ENCODE measurements at regions not wholly inside any gene's neighbourhood (a gene's known extent, or its start where the extent isn't known, plus 50 kb on each side); places are given as distances from the start of the nearest gene placed in this dataset.

- H3K4me3 Mint-ChIP-seq, result no peak overlapping the region
- no peaks in the 10 kb centered on the region for H3K36me3 Mint-ChIP-seq (ENCODE audit: low read depth)
- H3K27ac Mint-ChIP-seq, result no peak overlapping the region
- H3K4me1 Mint-ChIP-seq (ENCODE audit: low read depth), result no peaks in the 10 kb centered on the region
- peaks cover 12% of the 10 kb centered on the region for H3K9me3 Mint-ChIP-seq
- intact Hi-C loops (cut with micrococcal nuclease), result no loop called here
- peaks cover 13% of the 10 kb centered on the region for H3K27me3 Mint-ChIP-seq
These were observed 298.3 kb downstream of the MATN1 start for GRCh38 chr1:30425046-30425445.

- no peaks in the 10 kb centered on the region for H3K4me1 Mint-ChIP-seq (ENCODE audit: low read depth)
- intact Hi-C loops (cut with micrococcal nuclease), result no loop called here
- peaks cover 9% of the 10 kb centered on the region for H3K9me3 Mint-ChIP-seq
- H3K27ac Mint-ChIP-seq, result no peak overlapping the region
- H3K4me3 Mint-ChIP-seq, result no peak overlapping the region
- peaks cover 6% of the 10 kb centered on the region for H3K27me3 Mint-ChIP-seq
- no peaks in the 10 kb centered on the region for H3K36me3 Mint-ChIP-seq (ENCODE audit: low read depth)
These were observed 299.8 kb downstream of the MATN1 start for GRCh38 chr1:30423570-30423969.

GRCh38 chr1:30422251-30422650, 301.1 kb downstream of the MATN1 start:
- H3K27me3 Mint-ChIP-seq, result peaks cover 3% of the 10 kb centered on the region
- intact Hi-C loops (cut with micrococcal nuclease), result no loop called here
- H3K4me1 Mint-ChIP-seq (ENCODE audit: low read depth), result no peaks in the 10 kb centered on the region
- H3K36me3 Mint-ChIP-seq (ENCODE audit: low read depth), result no peaks in the 10 kb centered on the region
- no peak overlapping the region for H3K4me3 Mint-ChIP-seq
- H3K9me3 Mint-ChIP-seq, result no peaks in the 10 kb centered on the region
- no peak overlapping the region for H3K27ac Mint-ChIP-seq

GRCh38 chr1:30420519-30421050, 302.8 kb downstream of the MATN1 start:
- H3K27ac Mint-ChIP-seq, result no peak overlapping the region
- H3K9me3 Mint-ChIP-seq, result no peaks in the 10 kb centered on the region
- H3K27me3 Mint-ChIP-seq, result peaks cover 1% of the 10 kb centered on the region
- H3K4me1 Mint-ChIP-seq (ENCODE audit: low read depth), result no peaks in the 10 kb centered on the region
- intact Hi-C loops (cut with micrococcal nuclease), result no loop called here
- H3K4me3 Mint-ChIP-seq, result no peak overlapping the region
- no peaks in the 10 kb centered on the region for H3K36me3 Mint-ChIP-seq (ENCODE audit: low read depth)

GRCh38 chr1:30419831-30420230, 303.6 kb downstream of the MATN1 start:
- H3K4me3 Mint-ChIP-seq, result no peak overlapping the region
- intact Hi-C loops (cut with micrococcal nuclease), result no loop called here
- peaks cover 1% of the 10 kb centered on the region for H3K27me3 Mint-ChIP-seq
- no peaks in the 10 kb centered on the region for H3K9me3 Mint-ChIP-seq
- H3K27ac Mint-ChIP-seq, result no peak overlapping the region
- no peaks in the 10 kb centered on the region for H3K4me1 Mint-ChIP-seq (ENCODE audit: low read depth)
- no peaks in the 10 kb centered on the region for H3K36me3 Mint-ChIP-seq (ENCODE audit: low read depth)

GRCh38 chr1:30418939-30419720, 304.3 kb downstream of the MATN1 start:
- no peaks in the 10 kb centered on the region for H3K36me3 Mint-ChIP-seq (ENCODE audit: low read depth)

GRCh38 chr1:30418061-30418938, 305.1 kb downstream of the MATN1 start:
- H3K27me3 Mint-ChIP-seq, result peaks cover 1% of the 10 kb centered on the region
- H3K27ac Mint-ChIP-seq, result no peak overlapping the region
- no peaks in the 10 kb centered on the region for H3K4me1 Mint-ChIP-seq (ENCODE audit: low read depth)
- intact Hi-C loops (cut with micrococcal nuclease), result no loop called here
- no peaks in the 10 kb centered on the region for H3K9me3 Mint-ChIP-seq
- H3K36me3 Mint-ChIP-seq (ENCODE audit: low read depth), result no peaks in the 10 kb centered on the region
- no peak overlapping the region for H3K4me3 Mint-ChIP-seq

More at GRCh38 chr1:30418939-30419720, 304.3 kb downstream of the MATN1 start:
- intact Hi-C loops (cut with micrococcal nuclease), result no loop called here
- no peaks in the 10 kb centered on the region for H3K9me3 Mint-ChIP-seq
- H3K27me3 Mint-ChIP-seq, result peaks cover 1% of the 10 kb centered on the region
- H3K4me1 Mint-ChIP-seq (ENCODE audit: low read depth), result no peaks in the 10 kb centered on the region
- no peak overlapping the region for H3K27ac Mint-ChIP-seq
- H3K4me3 Mint-ChIP-seq, result no peak overlapping the region

- intact Hi-C loops (cut with micrococcal nuclease), result no loop called here
- no peak overlapping the region for H3K4me3 Mint-ChIP-seq
- peaks cover 1% of the 10 kb centered on the region for H3K27me3 Mint-ChIP-seq
- no peaks in the 10 kb centered on the region for H3K36me3 Mint-ChIP-seq (ENCODE audit: low read depth)
- no peaks in the 10 kb centered on the region for H3K9me3 Mint-ChIP-seq
- H3K4me1 Mint-ChIP-seq (ENCODE audit: low read depth), result no peaks in the 10 kb centered on the region
- no peak overlapping the region for H3K27ac Mint-ChIP-seq
These were observed 305.7 kb downstream of the MATN1 start for GRCh38 chr1:30417701-30418046.

- Mint-ChIP-seq H3K27ac (no peak overlapping the region), H3K4me1 (ENCODE audit: low read depth) (no peaks in the 10 kb centered on the region), H3K9me3 (no peaks in the 10 kb centered on the region), H3K4me3 (no peak overlapping the region), H3K27me3 (peaks cover 1% of the 10 kb centered on the region), H3K36me3 (ENCODE audit: low read depth) (no peaks in the 10 kb centered on the region)
- intact Hi-C loops (cut with micrococcal nuclease), result no loop called here
These were observed 306.2 kb downstream of the MATN1 start for GRCh38 chr1:30417001-30417700.

GRCh38 chr1:30416221-30416820, 307.1 kb downstream of the MATN1 start:
- no peaks in the 10 kb centered on the region for H3K36me3 Mint-ChIP-seq (ENCODE audit: low read depth)
- no peaks in the 10 kb centered on the region for H3K9me3 Mint-ChIP-seq
- peaks cover 3% of the 10 kb centered on the region for H3K27me3 Mint-ChIP-seq
- H3K4me3 Mint-ChIP-seq, result no peak overlapping the region
- intact Hi-C loops (cut with micrococcal nuclease), result no loop called here
- no peaks in the 10 kb centered on the region for H3K4me1 Mint-ChIP-seq (ENCODE audit: low read depth)
- no peak overlapping the region for H3K27ac Mint-ChIP-seq

GRCh38 chr1:30415171-30415940, 308.0 kb downstream of the MATN1 start:
- Mint-ChIP-seq H3K27ac (no peak overlapping the region), H3K9me3 (no peaks in the 10 kb centered on the region), H3K27me3 (peaks cover 3% of the 10 kb centered on the region), H3K4me1 (ENCODE audit: low read depth) (no peaks in the 10 kb centered on the region), H3K36me3 (ENCODE audit: low read depth) (no peaks in the 10 kb centered on the region), H3K4me3 (no peak overlapping the region)
- intact Hi-C loops (cut with micrococcal nuclease), result no loop called here

GRCh38 chr1:30414851-30415165, 308.6 kb downstream of the MATN1 start:
- intact Hi-C loops (cut with micrococcal nuclease), result no loop called here
- Mint-ChIP-seq H3K4me3 (no peak overlapping the region), H3K36me3 (ENCODE audit: low read depth) (no peaks in the 10 kb centered on the region), H3K4me1 (ENCODE audit: low read depth) (no peaks in the 10 kb centered on the region), H3K9me3 (no peaks in the 10 kb centered on the region), H3K27ac (no peak overlapping the region), H3K27me3 (peaks cover 3% of the 10 kb centered on the region)

All from dendritic cell treated with granulocyte-macrophage colony-stimulating factor and Interleukin-4, amounts not matched to agents 40 ng/mL and 50 ng/mL, for 4 days (primary cell).